Endodermal cell (in vitro differentiated cells): ENCODE measurements at regions not wholly inside any gene's neighbourhood (a gene's known extent, or its start where the extent isn't known, plus 50 kb on each side); places are given as distances from the start of the nearest gene placed in this dataset.

Source experiments
- DNase-seq: peaks from one replicate; pipeline ENCODE4 v3.0.0-alpha.2; 2017
- H3K27ac ChIP-seq: 2 replicates; pipeline ENCODE4 v1.5.1; 2013; ENCODE audit warnings: mild to moderate bottlenecking, low read depth, low read length, moderate library complexity
- H3K27me3 ChIP-seq: 2 replicates; pipeline ENCODE4 v1.6.1; 2013; ENCODE audit warnings: mild to moderate bottlenecking, low read length, moderate library complexity; ENCODE audit not compliant: insufficient read depth, control insufficient read depth, poor library complexity, severe bottlenecking
- H3K36me3 ChIP-seq: 2 replicates; pipeline ENCODE4 v1.7.0; 2013; ENCODE audit warnings: mild to moderate bottlenecking, low read length, moderate library complexity; ENCODE audit not compliant: control insufficient read depth, insufficient read depth
- H3K4me1 ChIP-seq: one replicate; pipeline ENCODE4 v1.7.0; 2013; ENCODE audit warnings: low read length; ENCODE audit not compliant: control insufficient read depth, insufficient read depth
- H3K4me3 ChIP-seq: 2 replicates; pipeline ENCODE4 v1.5.1; 2013; ENCODE audit warnings: mild to moderate bottlenecking, low read length, moderate library complexity
- H3K9ac ChIP-seq: 2 replicates; pipeline ENCODE4 v1.6.1; 2013; ENCODE audit warnings: mild to moderate bottlenecking, low read length, moderate library complexity; ENCODE audit not compliant: poor library complexity, severe bottlenecking; ENCODE audit errors: extremely low read depth
- H3K9me3 ChIP-seq: 2 replicates; pipeline ENCODE4 v1.6.1; 2013; ENCODE audit warnings: mild to moderate bottlenecking, low read length, moderate library complexity; ENCODE audit not compliant: control insufficient read depth
- H3K27ac Mint-ChIP-seq: 2 replicates; pipeline ENCODE4 v1.8.0; 2020; ENCODE audit warnings: mixed read lengths
- H3K27me3 Mint-ChIP-seq: 2 replicates; pipeline ENCODE4 v1.8.0; 2021; ENCODE audit warnings: mild to moderate bottlenecking, mixed read lengths; ENCODE audit not compliant: insufficient read depth
- H3K36me3 Mint-ChIP-seq: 2 replicates; pipeline ENCODE4 v1.8.0; 2020; ENCODE audit warnings: low read depth, mixed read lengths
- H3K4me1 Mint-ChIP-seq: 2 replicates; pipeline ENCODE4 v1.8.0; 2020; ENCODE audit warnings: mixed read lengths
- H3K4me3 Mint-ChIP-seq: 2 replicates; pipeline ENCODE4 v1.8.0; 2020; ENCODE audit warnings: mild to moderate bottlenecking, moderate library complexity, mixed read lengths
- H3K9me3 Mint-ChIP-seq: 2 replicates; pipeline ENCODE4 v1.8.0; 2020; ENCODE audit warnings: mild to moderate bottlenecking, mixed read lengths
- WGBS, 2 experiments: methylation state at CpG; one replicate each; pipeline versions ENCODE4 v1.1.5 to v1.1.7; 2013; ENCODE audit warnings: missing lambda C conversion rate in 2 of 2, mixed read lengths in 1 of 2; ENCODE audit not compliant: insufficient coverage in 1 of 2, insufficient read length in 1 of 2; 5-methylcytosine and 5-hydroxymethylcytosine counted together
- TF ChIP-seq, protein P1 (sequence below): fragments of 200-600 bp; sonication (generic); conservative IDR thresholded peaks from 2 replicates; pipeline ENCODE4 v1.5.0; 2021; ENCODE audit warnings: antibody characterized with exemption, mild to moderate bottlenecking

DNA sequence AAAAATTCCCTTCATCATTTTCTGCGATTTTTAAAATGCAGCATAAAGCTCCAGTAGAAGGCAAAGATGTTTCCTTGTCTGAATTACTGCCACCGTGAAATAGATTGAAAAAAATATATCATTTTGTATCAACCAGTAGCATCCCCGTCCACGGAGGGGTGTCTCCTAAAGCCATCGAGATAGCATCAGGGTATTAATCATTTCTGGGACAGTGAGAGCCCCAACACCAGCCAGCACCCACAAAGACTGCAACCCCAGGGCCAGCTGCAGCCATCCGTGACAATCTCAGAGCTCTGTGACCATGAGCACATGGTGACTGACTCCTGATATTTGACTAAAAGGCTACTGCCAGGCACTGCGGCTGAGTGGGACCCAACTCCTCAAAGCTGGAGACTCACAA is 64.1 kb upstream of the SIX3 start:
- peaks cover 42% of the 10 kb centered on the region for H3K27me3 Mint-ChIP-seq
- Histone ChIP-seq H3K27ac (no peak overlapping the region), H3K9me3 (peaks cover 20% of the 10 kb centered on the region), H3K4me3 (no peak overlapping the region), H3K4me1 (peaks cover 13% of the 10 kb centered on the region), H3K9ac (no peak overlapping the region), H3K27me3 (peaks cover 25% of the 10 kb centered on the region), H3K36me3 (no peaks in the 10 kb centered on the region)
- no peak overlapping the region for H3K4me3 Mint-ChIP-seq
- H3K27ac Mint-ChIP-seq = no peak overlapping the region
- H3K36me3 Mint-ChIP-seq = no peaks in the 10 kb centered on the region
- peaks cover 15% of the 10 kb centered on the region for H3K4me1 Mint-ChIP-seq
- no peak for DNase-seq
- peaks cover 20% of the 10 kb centered on the region for H3K9me3 Mint-ChIP-seq
- TF ChIP-seq, protein P1, sequence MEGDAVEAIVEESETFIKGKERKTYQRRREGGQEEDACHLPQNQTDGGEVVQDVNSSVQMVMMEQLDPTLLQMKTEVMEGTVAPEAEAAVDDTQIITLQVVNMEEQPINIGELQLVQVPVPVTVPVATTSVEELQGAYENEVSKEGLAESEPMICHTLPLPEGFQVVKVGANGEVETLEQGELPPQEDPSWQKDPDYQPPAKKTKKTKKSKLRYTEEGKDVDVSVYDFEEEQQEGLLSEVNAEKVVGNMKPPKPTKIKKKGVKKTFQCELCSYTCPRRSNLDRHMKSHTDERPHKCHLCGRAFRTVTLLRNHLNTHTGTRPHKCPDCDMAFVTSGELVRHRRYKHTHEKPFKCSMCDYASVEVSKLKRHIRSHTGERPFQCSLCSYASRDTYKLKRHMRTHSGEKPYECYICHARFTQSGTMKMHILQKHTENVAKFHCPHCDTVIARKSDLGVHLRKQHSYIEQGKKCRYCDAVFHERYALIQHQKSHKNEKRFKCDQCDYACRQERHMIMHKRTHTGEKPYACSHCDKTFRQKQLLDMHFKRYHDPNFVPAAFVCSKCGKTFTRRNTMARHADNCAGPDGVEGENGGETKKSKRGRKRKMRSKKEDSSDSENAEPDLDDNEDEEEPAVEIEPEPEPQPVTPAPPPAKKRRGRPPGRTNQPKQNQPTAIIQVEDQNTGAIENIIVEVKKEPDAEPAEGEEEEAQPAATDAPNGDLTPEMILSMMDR = no peak
- 91 to 93% methylated on average over 7 of the region's 7 CpGs for WGBS, 2 experiments

DNA sequence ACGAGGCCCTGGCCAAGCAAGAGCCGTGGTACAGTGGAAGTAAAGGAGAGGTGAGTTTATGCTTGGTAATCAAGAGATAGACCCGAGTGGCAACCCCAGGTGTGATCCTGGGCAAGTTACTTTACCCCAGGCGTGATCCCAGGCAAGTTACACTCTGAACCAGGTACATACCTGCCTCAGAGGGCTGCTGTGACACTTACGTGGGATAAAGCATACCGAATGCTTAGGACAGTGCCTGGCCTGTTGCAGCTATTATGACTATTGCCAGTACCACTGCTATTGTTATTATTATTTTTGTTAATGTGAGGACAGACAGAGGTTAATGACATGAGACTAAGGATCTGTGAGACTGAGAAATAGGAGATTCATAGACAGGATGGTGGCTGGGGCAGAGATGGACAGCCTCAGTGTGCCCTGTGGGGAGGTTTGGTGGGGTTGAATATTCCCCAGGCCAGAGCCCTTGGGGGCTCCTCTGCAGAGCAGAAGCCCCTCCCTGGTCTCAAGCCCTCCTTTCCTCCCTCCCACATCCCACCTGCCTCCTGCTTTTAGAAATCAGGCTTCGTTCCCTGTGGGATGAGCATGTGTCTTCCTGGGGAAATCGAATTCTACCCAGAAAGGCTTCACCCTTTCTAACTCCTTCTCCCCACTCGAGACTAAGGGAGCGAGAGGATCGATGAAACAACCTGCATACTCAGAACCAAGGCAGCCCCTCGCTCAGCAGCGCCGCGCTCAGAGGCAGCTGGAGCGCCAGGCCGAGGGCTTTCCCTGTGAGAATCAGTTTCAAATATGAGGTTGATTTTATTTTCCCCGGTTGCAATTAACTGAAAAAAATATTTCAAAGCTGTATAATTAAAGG is 62.0 kb upstream of the SIX3 start:
- Mint-ChIP-seq H3K36me3 (no peaks in the 10 kb centered on the region), H3K27me3 (peaks cover 38% of the 10 kb centered on the region), H3K27ac (no peak overlapping the region), H3K4me1 (peaks cover 17% of the 10 kb centered on the region), H3K4me3 (no peak overlapping the region), H3K9me3 (peaks cover 17% of the 10 kb centered on the region)
- Histone ChIP-seq H3K9ac (no peak overlapping the region), H3K9me3 (peaks cover 19% of the 10 kb centered on the region), H3K36me3 (no peaks in the 10 kb centered on the region), H3K27me3 (peaks cover 25% of the 10 kb centered on the region), H3K4me1 (peaks cover 13% of the 10 kb centered on the region), H3K27ac (no peak overlapping the region), H3K4me3 (no peak overlapping the region)
- DNase-seq = no peak
- TF ChIP-seq, protein P1 = no peak
- WGBS, 2 experiments = 87 to 89% methylated on average over 12 to 18 of the region's 18 CpGs

DNA sequence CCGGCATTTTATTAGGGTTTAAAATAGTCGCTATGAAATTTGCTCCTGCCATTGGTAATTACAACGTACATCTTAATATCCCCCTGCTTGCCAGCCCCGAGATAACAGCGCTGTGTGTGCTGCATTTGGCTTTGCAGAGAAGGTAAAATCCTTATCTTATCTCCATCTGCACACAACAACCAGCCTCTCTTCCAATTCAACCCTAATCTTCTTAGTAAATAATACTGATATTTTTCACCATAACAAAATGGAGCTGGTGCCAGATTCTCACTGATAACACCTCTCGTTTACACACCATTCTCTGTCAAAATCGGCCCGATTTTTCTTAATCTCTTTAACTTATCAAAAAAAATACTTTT is 61.4 kb upstream of the SIX3 start:
- peaks cover 12% of the 10 kb centered on the region for H3K9me3 Mint-ChIP-seq
- Histone ChIP-seq H3K9ac (no peak overlapping the region), H3K27me3 (peaks cover 25% of the 10 kb centered on the region), H3K36me3 (no peaks in the 10 kb centered on the region), H3K9me3 (peaks cover 13% of the 10 kb centered on the region), H3K27ac (no peak overlapping the region), H3K4me1 (peaks cover 18% of the 10 kb centered on the region), H3K4me3 (no peak overlapping the region)
- H3K27ac Mint-ChIP-seq = no peak overlapping the region
- no peak for DNase-seq
- TF ChIP-seq, protein P1 = no peak
- H3K4me3 Mint-ChIP-seq = no peak overlapping the region
- H3K36me3 Mint-ChIP-seq = no peaks in the 10 kb centered on the region
- H3K4me1 Mint-ChIP-seq = peaks cover 23% of the 10 kb centered on the region
- peaks cover 43% of the 10 kb centered on the region for H3K27me3 Mint-ChIP-seq
- WGBS, 2 experiments = 61 to 81% methylated on average over 2 to 8 of the region's 8 CpGs
